ENCODE measurements at regions not wholly inside any gene's neighbourhood (a gene's known extent, or its start where the extent isn't known, plus 50 kb on each side); places are given as distances from the start of the nearest gene placed in this dataset.

- Histone ChIP-seq H3K4me1 (ENCODE audit: control insufficient read depth, insufficient read depth, low read length) (no peaks in the 10 kb centered on the region), H3K27ac (ENCODE audit: low read length) (no peak overlapping the region), H3K4me3 (ENCODE audit: low read depth in 2 of 2, low read length in 2 of 2) (no peak overlapping the region), H3K36me3 (ENCODE audit: control insufficient read depth, insufficient read depth, low read length) (no peaks in the 10 kb centered on the region), H3K9me3 (ENCODE audit: control insufficient read depth, insufficient read depth, low read depth, low read length) (no peaks in the 10 kb centered on the region), H3K27me3 (ENCODE audit: control insufficient read depth, insufficient read depth, low read length) (no peaks in the 10 kb centered on the region)
- ChIA-PET CTCF (interaction anchor here (0.6 kb wide), 1 partner anchor 98 kb away, joined by 6 read pairs; no protein-coding TSS in a partner anchor), POLR2A (no interaction called here)
- no peak for TF ChIP-seq POLR2AphosphoS5 (IDR thresholded peaks at IDR 0.05; ENCODE audit: low read depth, low read length)
- TF ChIP-seq CTCF (IDR thresholded peaks at IDR 0.05), result no peak
- no peak for TF ChIP-seq TCF7L2 (IDR thresholded peaks at IDR 0.05; ENCODE audit: low read depth, low read length)
- no peak for TF ChIP-seq REST (IDR thresholded peaks at IDR 0.05; ENCODE audit: insufficient read depth in 1 of 2, low read depth in 2 of 2, low read length in 1 of 2)
- no peak for TF ChIP-seq SIN3A (IDR thresholded peaks at IDR 0.05; ENCODE audit: borderline replicate concordance, insufficient read depth, low read depth, low read length)
- ATAC-seq, result no peak
- intact Hi-C loops (cut with micrococcal nuclease; ENCODE audit: unreplicated experiment), result no loop called here
- in situ Hi-C loops (cut with HindIII; ENCODE audit: low pct_unique_long_range_greater_than_20kb, low sequenced_read_pairs), result no loop called here
- no peak for DNase-seq (ENCODE audit: low read depth, low spot score)
- BruUV-seq (replicated peaks), result no TSS peak
These were observed 210.8 kb downstream of the RFPL4B start for GRCh38 chr6:112557961-112558360.

- H3K9me3 ChIP-seq (ENCODE audit: control insufficient read depth, insufficient read depth, low read depth, low read length), result no peaks in the 10 kb centered on the region
- TF ChIP-seq POLR2AphosphoS5 (IDR thresholded peaks at IDR 0.05; ENCODE audit: low read depth, low read length), result no peak
- TF ChIP-seq TCF7L2 (IDR thresholded peaks at IDR 0.05; ENCODE audit: low read depth, low read length), result no peak
- peak; percentile 25 for TF ChIP-seq CTCF (IDR thresholded peaks at IDR 0.05)
- no peak for TF ChIP-seq SIN3A (IDR thresholded peaks at IDR 0.05; ENCODE audit: borderline replicate concordance, insufficient read depth, low read depth, low read length)
- TF ChIP-seq REST (IDR thresholded peaks at IDR 0.05; ENCODE audit: insufficient read depth in 1 of 2, low read depth in 2 of 2, low read length in 1 of 2), result no peak
- no peak overlapping the region for H3K27ac ChIP-seq (ENCODE audit: low read length)
- H3K27me3 ChIP-seq (ENCODE audit: control insufficient read depth, insufficient read depth, low read length), result no peaks in the 10 kb centered on the region
- intact Hi-C loops (cut with micrococcal nuclease; ENCODE audit: unreplicated experiment), result no loop called here
- ATAC-seq (no peak), DNase-seq (ENCODE audit: low read depth, low spot score) (no peak)
- CTCF ChIA-PET, result no interaction called here
- BruUV-seq (replicated peaks), result no TSS peak
- POLR2A ChIA-PET, result no interaction called here
- in situ Hi-C loops (cut with HindIII; ENCODE audit: low pct_unique_long_range_greater_than_20kb, low sequenced_read_pairs), result no loop called here
- H3K36me3 ChIP-seq (ENCODE audit: control insufficient read depth, insufficient read depth, low read length), result no peaks in the 10 kb centered on the region
- no peaks in the 10 kb centered on the region for H3K4me1 ChIP-seq (ENCODE audit: control insufficient read depth, insufficient read depth, low read length)
- H3K4me3 ChIP-seq (ENCODE audit: low read depth in 2 of 2, low read length in 2 of 2), result no peak overlapping the region
These were observed 213.5 kb downstream of the RFPL4B start for GRCh38 chr6:112560651-112561050.
